OCI-LY3 (cell line): ENCODE measurements at regions not wholly inside any gene's neighbourhood (a gene's known extent, or its start where the extent isn't known, plus 50 kb on each side); places are given as distances from the start of the nearest gene placed in this dataset.

ENCODE experiments used
- H2AFZ ChIP-seq: fragments of 200-600, 300-600 bp; shearing (Covaris generic); 2 replicates; pipeline ENCODE4 v1.6.0; 2014; ENCODE audit warnings: antibody characterized with exemption, low read depth, low read length
- H3K27ac ChIP-seq: fragments of 200-600, 300-600 bp; sonication (generic); 2 replicates; pipeline ENCODE4 v1.5.1; 2014; ENCODE audit warnings: mild to moderate bottlenecking, low read length, moderate library complexity, mixed read lengths
- H3K27me3 ChIP-seq: fragments of 200-600, 300-600 bp; sonication (generic); 2 replicates; pipeline ENCODE4 v1.6.1; 2014; ENCODE audit warnings: low read depth, low read length, mixed read lengths
- H3K36me3 ChIP-seq: fragments of 200-600, 300-600 bp; sonication (generic); replicated peaks from 2 replicates; pipeline ENCODE3; 2014; ENCODE audit warnings: low read depth, low read length, mixed read lengths
- H3K4me1 ChIP-seq: fragments of 300-600, 200-600 bp; sonication (generic); 2 replicates; pipeline ENCODE4 v1.6.1; 2014; ENCODE audit warnings: low read length, mixed read lengths
- H3K4me2 ChIP-seq: fragments of 200-600, 300-600 bp; sonication (generic); 2 replicates; pipeline ENCODE4 v1.6.1; 2014; ENCODE audit warnings: low read length, mixed read lengths
- H3K4me3 ChIP-seq: fragments of 300-600, 200-600 bp; sonication (generic); 2 replicates; pipeline ENCODE4 v1.5.1; 2014; ENCODE audit warnings: antibody characterized with exemption, mild to moderate bottlenecking, low read length, moderate library complexity
- H3K79me2 ChIP-seq: fragments of 300-600, 200-600 bp; shearing (Covaris generic); 2 replicates; pipeline ENCODE4 v1.6.1; 2014; ENCODE audit warnings: mild to moderate bottlenecking, low read length, mixed read lengths
- H3K9ac ChIP-seq: fragments of 300-600, 200-600 bp; shearing (Covaris generic); 2 replicates; pipeline ENCODE4 v1.6.0; 2014; ENCODE audit warnings: mild to moderate bottlenecking, low read length, moderate library complexity
- H3K9me3 ChIP-seq: fragments of 200-600, 300-600 bp; shearing (Covaris generic); 2 replicates; pipeline ENCODE4 v1.6.1; 2014; ENCODE audit warnings: low read length, mixed read lengths; ENCODE audit not compliant: insufficient read depth
- H4K20me1 ChIP-seq: fragments of 200-600, 300-600 bp; sonication (generic); 2 replicates; pipeline ENCODE4 v1.6.1; 2016; ENCODE audit warnings: low read length, mixed read lengths; ENCODE audit not compliant: insufficient read depth
- CTCF ChIP-seq: fragments of 200-600, 300-600 bp; sonication (generic); IDR thresholded peaks from 2 replicates; pipeline ENCODE4 v1.5.1; 2014; ENCODE audit warnings: antibody characterized with exemption, low read length, low read depth
- EZH2phosphoT487 ChIP-seq: fragments of 200-600 bp; shearing (Covaris generic); IDR thresholded peaks from 2 replicates; pipeline ENCODE4 v1.6.1; 2018; ENCODE audit warnings: antibody characterized with exemption, mixed run types, low read depth

- H3K36me3 ChIP-seq = no peaks in the 10 kb centered on the region
- H3K4me2 ChIP-seq = no peak overlapping the region
- peaks cover 40% of the 10 kb centered on the region for H3K4me1 ChIP-seq
- H3K9me3 ChIP-seq = no peaks in the 10 kb centered on the region
- H3K9ac ChIP-seq = no peak overlapping the region
- H3K27ac ChIP-seq = no peak overlapping the region
- H3K79me2 ChIP-seq = no peaks in the 10 kb centered on the region
- H4K20me1 ChIP-seq = no peaks in the 10 kb centered on the region
- H3K4me3 ChIP-seq = no peak overlapping the region
- no peak overlapping the region for H2AFZ ChIP-seq
- no peak for TF ChIP-seq EZH2phosphoT487
- no peak for TF ChIP-seq CTCF
- no peaks in the 10 kb centered on the region for H3K27me3 ChIP-seq
These were observed 114.4 kb downstream of the SEC61B start for GRCh38 chr9:99336531-99336930.

- Histone ChIP-seq H3K9ac (no peak overlapping the region), H3K4me3 (no peak overlapping the region), H3K36me3 (no peaks in the 10 kb centered on the region), H3K4me2 (no peak overlapping the region), H4K20me1 (no peaks in the 10 kb centered on the region), H2AFZ (no peak overlapping the region), H3K27ac (no peak overlapping the region), H3K79me2 (no peaks in the 10 kb centered on the region), H3K4me1 (peaks cover 26% of the 10 kb centered on the region), H3K9me3 (no peaks in the 10 kb centered on the region), H3K27me3 (no peaks in the 10 kb centered on the region)
- TF ChIP-seq EZH2phosphoT487 = no peak
These were observed 118.2 kb downstream of the SEC61B start for GRCh38 chr9:99340281-99340680.

GRCh38 chr9:99341686-99342085 lies 119.6 kb downstream of the SEC61B start:
- no peaks in the 10 kb centered on the region for H3K79me2 ChIP-seq
- no peak for TF ChIP-seq CTCF
- no peak for TF ChIP-seq EZH2phosphoT487

GRCh38 chr9:99345451-99345850 lies 123.4 kb downstream of the SEC61B start:
- TF ChIP-seq EZH2phosphoT487 (no peak), CTCF (no peak)
- Histone ChIP-seq H3K4me1 (peaks cover 4% of the 10 kb centered on the region; the same call in 1 of the 2 replicates), H3K79me2 (no peaks in the 10 kb centered on the region), H3K36me3 (no peaks in the 10 kb centered on the region), H2AFZ (no peak overlapping the region), H3K4me3 (no peak overlapping the region), H3K9me3 (no peaks in the 10 kb centered on the region), H3K4me2 (no peak overlapping the region), H3K9ac (no peak overlapping the region), H3K27ac (no peak overlapping the region), H3K27me3 (no peaks in the 10 kb centered on the region), H4K20me1 (no peaks in the 10 kb centered on the region)

More at GRCh38 chr9:99341686-99342085, 119.6 kb downstream of the SEC61B start:
- Histone ChIP-seq H3K9ac (no peak overlapping the region), H2AFZ (no peak overlapping the region), H3K9me3 (no peaks in the 10 kb centered on the region), H3K4me2 (no peak overlapping the region), H3K4me3 (no peak overlapping the region), H3K27ac (no peak overlapping the region), H3K27me3 (no peaks in the 10 kb centered on the region), H3K4me1 (peaks cover 17% of the 10 kb centered on the region), H3K36me3 (no peaks in the 10 kb centered on the region), H4K20me1 (no peaks in the 10 kb centered on the region)

GRCh38 chr9:99345942-99346341 lies 123.9 kb downstream of the SEC61B start:
- H2AFZ ChIP-seq = no peak overlapping the region
- no peak for TF ChIP-seq EZH2phosphoT487
- TF ChIP-seq CTCF = no peak

More at GRCh38 chr9:99345942-99346341, 123.9 kb downstream of the SEC61B start:
- Histone ChIP-seq H3K36me3 (no peaks in the 10 kb centered on the region), H3K9me3 (no peaks in the 10 kb centered on the region), H3K27ac (no peak overlapping the region), H3K27me3 (no peaks in the 10 kb centered on the region), H3K4me3 (no peak overlapping the region), H3K4me2 (no peak overlapping the region), H3K9ac (no peak overlapping the region), H3K79me2 (no peaks in the 10 kb centered on the region), H4K20me1 (no peaks in the 10 kb centered on the region), H3K4me1 (peaks cover 4% of the 10 kb centered on the region; the same call in 1 of the 2 replicates)
